SK-N-SH (cell line): ENCODE measurements at regions not wholly inside any gene's neighbourhood (a gene's known extent, or its start where the extent isn't known, plus 50 kb on each side); places are given as distances from the start of the nearest gene placed in this dataset.

ENCODE experiments used
- CTCF ChIA-PET: fragments of 300-600, 350-600 bp; formaldehyde crosslinking; extraction: SDS; loops from one replicate; lab custom pipeline; 2021; lab: Yijun Ruan, JAX
- POLR2A ChIA-PET: fragments of 350-600 bp; sonication (Branson Sonifier 250); formaldehyde crosslinking; extraction: SDS; loops from one replicate; lab custom pipeline; 2020; ENCODE audit warnings: antibody characterized with exemption, inconsistent platforms; lab: Yijun Ruan, JAX
- DNase-seq: peaks from one replicate; pipeline ENCODE4 v3.0.0; 2012
- H2AFZ ChIP-seq: fragments of 200-600 bp; sonication (generic); 2 replicates; pipeline ENCODE4 v1.8.1; 2016; ENCODE audit warnings: antibody characterized with exemption, mild to moderate bottlenecking, low read depth
- H3F3A ChIP-seq: fragments of 200-600 bp; sonication (generic); replicated peaks from 2 replicates; pipeline ENCODE3; 2016; ENCODE audit warnings: antibody characterized with exemption, mild to moderate bottlenecking; ENCODE audit not compliant: insufficient read depth
- H3K27ac ChIP-seq, 2 experiments: fragments of 200-500 bp in 1 of 2; fragments of 200-600 bp in 1 of 2; sonication (Bioruptor generic) in 1 of 2; sonication (generic), shearing (Covaris generic) in 1 of 2; 2 replicates each; pipeline versions ENCODE4 v1.5.1 to v1.6.1; 2014 to 2016; ENCODE audit warnings: low read depth in 2 of 2, inconsistent platforms in 1 of 2, low read length in 1 of 2, mild to moderate bottlenecking in 1 of 2, mixed read lengths in 1 of 2
- H3K27me3 ChIP-seq: fragments of 200-600 bp; sonication (generic), shearing (Covaris generic); 2 replicates; pipeline ENCODE4 v1.6.1; 2016; ENCODE audit warnings: mixed run types; ENCODE audit not compliant: insufficient read depth
- H3K36me3 ChIP-seq, 2 experiments: fragments of 200-500 bp in 1 of 2; fragments of 200-600 bp in 1 of 2; sonication (Bioruptor generic) in 1 of 2; sonication (generic) in 1 of 2; replicated peaks in 1 of 2; 2 replicates each; pipeline versions ENCODE3 to v1.5.1; 2014 to 2016; ENCODE audit warnings: low read length in 1 of 2, mild to moderate bottlenecking in 1 of 2; ENCODE audit not compliant: insufficient read depth in 2 of 2, control insufficient read depth in 1 of 2
- H3K4me1 ChIP-seq, 2 experiments: fragments of 200-500 bp in 1 of 2; fragments of 200-600 bp in 1 of 2; sonication (Bioruptor generic) in 1 of 2; sonication (generic), shearing (Covaris generic) in 1 of 2; 2 replicates each; pipeline versions ENCODE4 v1.5.1 to v1.6.1; 2014 to 2016; ENCODE audit warnings: low read depth in 1 of 2, low read length in 1 of 2, mixed run types in 1 of 2; ENCODE audit not compliant: insufficient read depth in 2 of 2, control insufficient read depth in 1 of 2
- H3K4me2 ChIP-seq: fragments of 200-600 bp; sonication (generic), shearing (Covaris generic); 2 replicates; pipeline ENCODE4 v1.6.1; 2017; ENCODE audit warnings: mixed run types
- H3K4me3 ChIP-seq, 2 experiments: fragments of 200-500 bp in 1 of 2; fragments of 200-600 bp in 1 of 2; sonication (Bioruptor generic) in 1 of 2; sonication (generic), shearing (Covaris generic) in 1 of 2; 2 replicates each; pipeline versions ENCODE4 v1.5.1 to v1.8.1; 2014 to 2016; ENCODE audit warnings: low read depth in 2 of 2, inconsistent platforms in 1 of 2, low read length in 1 of 2, mild to moderate bottlenecking in 1 of 2, mixed read lengths in 1 of 2, moderate library complexity in 1 of 2
- H3K79me2 ChIP-seq: fragments of 200-600 bp; sonication (generic); 2 replicates; pipeline ENCODE4 v1.8.1; 2017; ENCODE audit warnings: mild to moderate bottlenecking; ENCODE audit not compliant: insufficient read depth
- H3K9ac ChIP-seq: fragments of 200-600 bp; sonication (generic); 2 replicates; pipeline ENCODE4 v1.6.1; 2017; ENCODE audit warnings: mixed run types
- H3K9me2 ChIP-seq: fragments of 200-600 bp; sonication (generic); 2 replicates; pipeline ENCODE4 v1.6.1; 2017; ENCODE audit warnings: mixed run types
- H3K9me3 ChIP-seq: fragments of 200-600 bp; sonication (generic); 2 replicates; pipeline ENCODE4 v1.6.1; 2017; ENCODE audit warnings: mixed run types, mild to moderate bottlenecking, moderate library complexity
- H4K20me1 ChIP-seq: fragments of 200-600 bp; sonication (generic); 2 replicates; pipeline ENCODE4 v1.6.1; 2017; ENCODE audit warnings: mild to moderate bottlenecking, mixed run types; ENCODE audit not compliant: insufficient read depth
- ELF1 ChIP-seq: IDR thresholded peaks from 2 replicates; pipeline ENCODE4 v1.4.0; 2012
- FOXM1 ChIP-seq: IDR thresholded peaks from 2 replicates; pipeline ENCODE4 v1.4.0; 2012; ENCODE audit warnings: low read depth, mild to moderate bottlenecking
- GABPA ChIP-seq: IDR thresholded peaks from 2 replicates; pipeline ENCODE4 v1.4.0; 2012; ENCODE audit warnings: low read depth, mild to moderate bottlenecking
- GATA2 ChIP-seq: sonication (generic); formaldehyde crosslinking; IDR thresholded peaks from 2 replicates; pipeline ENCODE4 v1.5.0; 2020; ENCODE audit warnings: mild to moderate bottlenecking, missing genetic modification reagents
- RCOR1 ChIP-seq: fragments of 150-350 bp; IDR thresholded peaks from 2 replicates; pipeline ENCODE4 v1.6.1; 2017; ENCODE audit warnings: antibody characterized with exemption, low read length
- RFX5 ChIP-seq: IDR thresholded peaks from 2 replicates; pipeline ENCODE4 v1.6.1; 2012; ENCODE audit warnings: mild to moderate bottlenecking, improper control_type of control experiment, low read length
- TAF1 ChIP-seq: IDR thresholded peaks from 2 replicates; pipeline ENCODE4 v1.6.1; 2012; ENCODE audit warnings: low read depth, mild to moderate bottlenecking, low read length, moderate library complexity, borderline replicate concordance
- WGBS: methylation state at CpG from one replicate; pipeline ENCODE4 v1.1.6; 2017; ENCODE audit warnings: low lambda C conversion rate; 5-methylcytosine and 5-hydroxymethylcytosine counted together
- TF ChIP-seq, protein P1 (sequence below): IDR thresholded peaks from 2 replicates; pipeline ENCODE4 v1.4.0; 2012; ENCODE audit warnings: low read depth, borderline replicate concordance
- TF ChIP-seq, protein P2 (sequence below): fragments of 150-350 bp; IDR thresholded peaks from 2 replicates; pipeline ENCODE4 v1.6.1; 2016; ENCODE audit warnings: mild to moderate bottlenecking, low read depth, low read length
- TF ChIP-seq, protein P3 (sequence below): fragments of 150-350 bp; IDR thresholded peaks from 2 replicates; pipeline ENCODE4 v1.6.1; 2017; ENCODE audit warnings: antibody characterized with exemption, low read length, low read depth, borderline replicate concordance
- TF ChIP-seq, protein P4 (sequence below): IDR thresholded peaks from 2 replicates; pipeline ENCODE4 v1.4.0; 2012; ENCODE audit warnings: low read depth

DNA sequence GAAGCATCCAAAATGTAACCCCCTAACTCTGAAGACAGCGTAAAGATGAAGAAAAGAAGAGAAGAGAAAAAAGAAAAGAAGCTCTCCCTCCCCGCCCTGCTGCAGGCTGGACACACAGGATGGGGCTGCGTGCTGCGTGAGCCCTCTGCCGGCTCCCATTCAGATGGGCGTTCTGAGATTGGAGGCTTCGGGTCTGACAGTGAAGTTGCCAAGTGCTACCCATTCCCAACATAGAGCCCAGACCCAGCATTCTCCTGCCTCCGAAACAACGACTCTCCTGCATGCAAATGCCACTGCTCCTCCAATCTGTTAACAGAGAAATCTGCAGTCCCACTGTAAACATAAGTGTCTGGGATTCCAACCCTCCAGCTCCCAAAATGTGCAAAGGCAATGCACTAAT is 234.9 kb downstream of the BCL11A start:
- Histone ChIP-seq H3K36me3 (no peaks in the 10 kb centered on the region), H3K79me2 (no peaks in the 10 kb centered on the region), H3K4me2 (no peak overlapping the region), H3K9me2 (no peaks in the 10 kb centered on the region), H3K27me3 (no peaks in the 10 kb centered on the region; the same call in 1 of the 2 replicates), H3K4me3 (no peak overlapping the region), H3F3A (no peaks in the 10 kb centered on the region), H3K4me1 (no peaks in the 10 kb centered on the region), H3K9ac (no peak overlapping the region), H2AFZ (no peak overlapping the region), H4K20me1 (no peaks in the 10 kb centered on the region), H3K9me3 (no peaks in the 10 kb centered on the region), H3K27ac (no peak overlapping the region)
- WGBS = 54% methylated on average over 9 of the region's 9 CpGs
- ChIA-PET POLR2A (no interaction called here), CTCF (no interaction called here)
- TF ChIP-seq GATA2 (CRISPR knock-in tag) (no peak), FOXM1 (no peak), GABPA (no peak), RCOR1 (no peak), RFX5 (no peak), ELF1 (no peak)
- TF ChIP-seq, protein P1, sequence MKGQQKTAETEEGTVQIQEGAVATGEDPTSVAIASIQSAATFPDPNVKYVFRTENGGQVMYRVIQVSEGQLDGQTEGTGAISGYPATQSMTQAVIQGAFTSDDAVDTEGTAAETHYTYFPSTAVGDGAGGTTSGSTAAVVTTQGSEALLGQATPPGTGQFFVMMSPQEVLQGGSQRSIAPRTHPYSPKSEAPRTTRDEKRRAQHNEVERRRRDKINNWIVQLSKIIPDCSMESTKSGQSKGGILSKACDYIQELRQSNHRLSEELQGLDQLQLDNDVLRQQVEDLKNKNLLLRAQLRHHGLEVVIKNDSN = no peak
- TF ChIP-seq, protein P2, sequence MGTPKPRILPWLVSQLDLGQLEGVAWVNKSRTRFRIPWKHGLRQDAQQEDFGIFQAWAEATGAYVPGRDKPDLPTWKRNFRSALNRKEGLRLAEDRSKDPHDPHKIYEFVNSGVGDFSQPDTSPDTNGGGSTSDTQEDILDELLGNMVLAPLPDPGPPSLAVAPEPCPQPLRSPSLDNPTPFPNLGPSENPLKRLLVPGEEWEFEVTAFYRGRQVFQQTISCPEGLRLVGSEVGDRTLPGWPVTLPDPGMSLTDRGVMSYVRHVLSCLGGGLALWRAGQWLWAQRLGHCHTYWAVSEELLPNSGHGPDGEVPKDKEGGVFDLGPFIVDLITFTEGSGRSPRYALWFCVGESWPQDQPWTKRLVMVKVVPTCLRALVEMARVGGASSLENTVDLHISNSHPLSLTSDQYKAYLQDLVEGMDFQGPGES = no peak
- no peak for DNase-seq

DNA sequence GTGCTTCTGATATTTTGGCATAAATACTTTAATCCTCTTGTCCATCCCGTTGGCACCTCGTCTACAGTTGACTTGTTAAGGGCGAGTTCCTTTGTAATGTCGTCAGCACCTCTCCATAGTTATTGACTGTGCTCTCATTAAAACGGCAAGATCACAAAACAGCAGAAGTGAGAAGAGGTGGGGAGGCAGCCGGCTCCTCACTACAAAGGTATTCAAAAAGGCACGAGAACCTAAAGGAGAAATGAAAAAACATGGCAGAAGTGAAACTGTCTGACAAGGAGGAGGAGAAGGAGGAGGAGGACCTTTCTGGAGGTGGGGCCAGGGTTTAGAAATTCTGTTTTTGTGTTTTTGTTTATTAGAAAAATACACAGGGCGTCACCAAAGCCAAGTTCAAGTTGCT is 235.6 kb downstream of the BCL11A start:
- ChIA-PET CTCF (no interaction called here), POLR2A (no interaction called here)
- no peak overlapping the region for H3K4me3 ChIP-seq
- no peak for TF ChIP-seq FOXM1
- TF ChIP-seq, protein P3, sequence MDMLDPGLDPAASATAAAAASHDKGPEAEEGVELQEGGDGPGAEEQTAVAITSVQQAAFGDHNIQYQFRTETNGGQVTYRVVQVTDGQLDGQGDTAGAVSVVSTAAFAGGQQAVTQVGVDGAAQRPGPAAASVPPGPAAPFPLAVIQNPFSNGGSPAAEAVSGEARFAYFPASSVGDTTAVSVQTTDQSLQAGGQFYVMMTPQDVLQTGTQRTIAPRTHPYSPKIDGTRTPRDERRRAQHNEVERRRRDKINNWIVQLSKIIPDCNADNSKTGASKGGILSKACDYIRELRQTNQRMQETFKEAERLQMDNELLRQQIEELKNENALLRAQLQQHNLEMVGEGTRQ = no peak
- TF ChIP-seq TAF1 = no peak
- TF ChIP-seq, protein P4, sequence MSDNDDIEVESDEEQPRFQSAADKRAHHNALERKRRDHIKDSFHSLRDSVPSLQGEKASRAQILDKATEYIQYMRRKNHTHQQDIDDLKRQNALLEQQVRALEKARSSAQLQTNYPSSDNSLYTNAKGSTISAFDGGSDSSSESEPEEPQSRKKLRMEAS = no peak
- TF ChIP-seq, all 33 proteins: peak for 0
- no peak overlapping the region for H3K9ac ChIP-seq
- H3K27me3 ChIP-seq = no peaks in the 10 kb centered on the region; the same call in 1 of the 2 replicates
- H3K9me3 ChIP-seq = no peaks in the 10 kb centered on the region
- H3K4me2 ChIP-seq = no peak overlapping the region
- H3K79me2 ChIP-seq = no peaks in the 10 kb centered on the region
- no peak overlapping the region for H3K27ac ChIP-seq
- H3K9me2 ChIP-seq = no peaks in the 10 kb centered on the region
- H3F3A ChIP-seq = no peaks in the 10 kb centered on the region
- H3K4me1 ChIP-seq = no peaks in the 10 kb centered on the region
- no peaks in the 10 kb centered on the region for H3K36me3 ChIP-seq
- no peaks in the 10 kb centered on the region for H4K20me1 ChIP-seq
- no peak overlapping the region for H2AFZ ChIP-seq
- 42% methylated on average over 8 of the region's 8 CpGs for WGBS
- no peak for DNase-seq
